ENCODE measurements at regions not wholly inside any gene's neighbourhood (a gene's known extent, or its start where the extent isn't known, plus 50 kb on each side); places are given as distances from the start of the nearest gene placed in this dataset.
A peak's percentile ranks its signal among the peaks of the same experiment; 100 is the strongest.

GRCh38 chr9:30970186-30970585, 1414.3 kb upstream of the ACO1 start:
- Histone ChIP-seq H3K9ac (ENCODE audit: low read depth, low read length) (no peak overlapping the region), H3K4me1 (ENCODE audit: insufficient read depth, low read length) (no peaks in the 10 kb centered on the region), H3K36me3 (ENCODE audit: insufficient read depth, low read length) (no peaks in the 10 kb centered on the region), H3K9me3 (ENCODE audit: control insufficient read depth, insufficient read depth, low read length) (no peaks in the 10 kb centered on the region)

- H3K9me3 ChIP-seq (ENCODE audit: control insufficient read depth, insufficient read depth, low read length): no peaks in the 10 kb centered on the region
- no peaks in the 10 kb centered on the region for H3K4me1 ChIP-seq (ENCODE audit: insufficient read depth, low read length)
- H3K9ac ChIP-seq (ENCODE audit: low read depth, low read length): no peak overlapping the region
- H3K36me3 ChIP-seq (ENCODE audit: insufficient read depth, low read length): no peaks in the 10 kb centered on the region
These were observed 1413.6 kb upstream of the ACO1 start for GRCh38 chr9:30970812-30971211.

- H3K9me3 ChIP-seq (ENCODE audit: control insufficient read depth, insufficient read depth, low read length): no peaks in the 10 kb centered on the region
- no peaks in the 10 kb centered on the region for H3K36me3 ChIP-seq (ENCODE audit: insufficient read depth, low read length)
- H3K9ac ChIP-seq (ENCODE audit: low read depth, low read length): no peak overlapping the region
- peaks cover 3% of the 10 kb centered on the region for H3K4me1 ChIP-seq (ENCODE audit: insufficient read depth, low read length)
These were observed 1411.8 kb upstream of the ACO1 start for GRCh38 chr9:30972654-30973053.

GRCh38 chr9:30977965-30978364, 1406.5 kb upstream of the ACO1 start:
- Histone ChIP-seq H3K4me1 (ENCODE audit: insufficient read depth, low read length) (peaks cover 3% of the 10 kb centered on the region), H3K36me3 (ENCODE audit: insufficient read depth, low read length) (no peaks in the 10 kb centered on the region), H3K9me3 (ENCODE audit: control insufficient read depth, insufficient read depth, low read length) (no peaks in the 10 kb centered on the region; the same call in 1 of the 2 replicates), H3K9ac (ENCODE audit: low read depth, low read length) (no peak overlapping the region)

- no peaks in the 10 kb centered on the region; the same call in 1 of the 2 replicates for H3K9me3 ChIP-seq (ENCODE audit: control insufficient read depth, insufficient read depth, low read length)
- H3K4me1 ChIP-seq (ENCODE audit: insufficient read depth, low read length): peaks cover 3% of the 10 kb centered on the region
- no peak overlapping the region for H3K9ac ChIP-seq (ENCODE audit: low read depth, low read length)
- no peaks in the 10 kb centered on the region for H3K36me3 ChIP-seq (ENCODE audit: insufficient read depth, low read length)
These were observed 1402.1 kb upstream of the ACO1 start for GRCh38 chr9:30982301-30982700.

GRCh38 chr9:30995956-30996738, 1388.3 kb upstream of the ACO1 start:
- Histone ChIP-seq H3K9me3 (ENCODE audit: control insufficient read depth, insufficient read depth, low read length) (no peaks in the 10 kb centered on the region), H3K36me3 (ENCODE audit: insufficient read depth, low read length) (no peaks in the 10 kb centered on the region), H3K9ac (ENCODE audit: low read depth, low read length) (no peak overlapping the region), H3K4me1 (ENCODE audit: insufficient read depth, low read length) (no peaks in the 10 kb centered on the region)

GRCh38 chr9:30996761-30997160, 1387.7 kb upstream of the ACO1 start:
- no peaks in the 10 kb centered on the region for H3K4me1 ChIP-seq (ENCODE audit: insufficient read depth, low read length)
- no peak overlapping the region for H3K9ac ChIP-seq (ENCODE audit: low read depth, low read length)
- no peaks in the 10 kb centered on the region for H3K36me3 ChIP-seq (ENCODE audit: insufficient read depth, low read length)

GRCh38 chr9:30997291-30997690, 1387.2 kb upstream of the ACO1 start:
- Histone ChIP-seq H3K9me3 (ENCODE audit: control insufficient read depth, insufficient read depth, low read length) (no peaks in the 10 kb centered on the region), H3K36me3 (ENCODE audit: insufficient read depth, low read length) (no peaks in the 10 kb centered on the region), H3K9ac (ENCODE audit: low read depth, low read length) (no peak overlapping the region), H3K4me1 (ENCODE audit: insufficient read depth, low read length) (no peaks in the 10 kb centered on the region)

More at GRCh38 chr9:30996761-30997160, 1387.7 kb upstream of the ACO1 start:
- no peaks in the 10 kb centered on the region for H3K9me3 ChIP-seq (ENCODE audit: control insufficient read depth, insufficient read depth, low read length)

- Histone ChIP-seq H3K4me1 (ENCODE audit: insufficient read depth, low read length) (no peaks in the 10 kb centered on the region), H3K9ac (ENCODE audit: low read depth, low read length) (no peak overlapping the region), H3K36me3 (ENCODE audit: insufficient read depth, low read length) (no peaks in the 10 kb centered on the region), H3K9me3 (ENCODE audit: control insufficient read depth, insufficient read depth, low read length) (peaks cover 11% of the 10 kb centered on the region; the same call in 1 of the 2 replicates)
These were observed 1379.3 kb upstream of the ACO1 start for GRCh38 chr9:31005086-31005665.

- Histone ChIP-seq H3K9ac (ENCODE audit: low read depth, low read length) (no peak overlapping the region), H3K36me3 (ENCODE audit: insufficient read depth, low read length) (no peaks in the 10 kb centered on the region), H3K9me3 (ENCODE audit: control insufficient read depth, insufficient read depth, low read length) (no peaks in the 10 kb centered on the region), H3K4me1 (ENCODE audit: insufficient read depth, low read length) (no peaks in the 10 kb centered on the region)
These were observed 1371.1 kb upstream of the ACO1 start for GRCh38 chr9:31013371-31013770.

- Histone ChIP-seq H3K4me1 (ENCODE audit: insufficient read depth, low read length) (peaks cover 4% of the 10 kb centered on the region; the same call in 1 of the 2 replicates), H3K9ac (ENCODE audit: low read depth, low read length) (no peak overlapping the region)
These were observed 1360.6 kb upstream of the ACO1 start for GRCh38 chr9:31023847-31024246.

GRCh38 chr9:31027678-31028077, 1356.8 kb upstream of the ACO1 start:
- H3K36me3 ChIP-seq (ENCODE audit: insufficient read depth, low read length): no peaks in the 10 kb centered on the region
- H3K9me3 ChIP-seq (ENCODE audit: control insufficient read depth, insufficient read depth, low read length): no peaks in the 10 kb centered on the region
- peaks cover 25% of the 10 kb centered on the region; the same call in 1 of the 2 replicates for H3K4me1 ChIP-seq (ENCODE audit: insufficient read depth, low read length)
- no peak overlapping the region for H3K9ac ChIP-seq (ENCODE audit: low read depth, low read length)

More at GRCh38 chr9:31023847-31024246, 1360.6 kb upstream of the ACO1 start:
- Histone ChIP-seq H3K9me3 (ENCODE audit: control insufficient read depth, insufficient read depth, low read length) (no peaks in the 10 kb centered on the region), H3K36me3 (ENCODE audit: insufficient read depth, low read length) (no peaks in the 10 kb centered on the region)

GRCh38 chr9:31028137-31028536, 1356.3 kb upstream of the ACO1 start:
- H3K9ac ChIP-seq (ENCODE audit: low read depth, low read length): no peak overlapping the region
- H3K4me1 ChIP-seq (ENCODE audit: insufficient read depth, low read length): peaks cover 24% of the 10 kb centered on the region; the same call in 1 of the 2 replicates
- no peaks in the 10 kb centered on the region for H3K9me3 ChIP-seq (ENCODE audit: control insufficient read depth, insufficient read depth, low read length)
- H3K36me3 ChIP-seq (ENCODE audit: insufficient read depth, low read length): no peaks in the 10 kb centered on the region

GRCh38 chr9:31030741-31031202, 1353.7 kb upstream of the ACO1 start:
- Histone ChIP-seq H3K9ac (ENCODE audit: low read depth, low read length) (peak overlapping the region; percentile 6; the same call in 1 of the 2 replicates), H3K9me3 (ENCODE audit: control insufficient read depth, insufficient read depth, low read length) (no peaks in the 10 kb centered on the region), H3K36me3 (ENCODE audit: insufficient read depth, low read length) (no peaks in the 10 kb centered on the region), H3K4me1 (ENCODE audit: insufficient read depth, low read length) (peaks cover 33% of the 10 kb centered on the region)

GRCh38 chr9:31032206-31032605, 1352.2 kb upstream of the ACO1 start:
- H3K4me1 ChIP-seq (ENCODE audit: insufficient read depth, low read length): peaks cover 33% of the 10 kb centered on the region
- H3K36me3 ChIP-seq (ENCODE audit: insufficient read depth, low read length): no peaks in the 10 kb centered on the region
- no peaks in the 10 kb centered on the region for H3K9me3 ChIP-seq (ENCODE audit: control insufficient read depth, insufficient read depth, low read length)
- H3K9ac ChIP-seq (ENCODE audit: low read depth, low read length): no peak overlapping the region
